ENCODE measurements at regions not wholly inside any gene's neighbourhood (a gene's known extent, or its start where the extent isn't known, plus 50 kb on each side); places are given as distances from the start of the nearest gene placed in this dataset.

DNA sequence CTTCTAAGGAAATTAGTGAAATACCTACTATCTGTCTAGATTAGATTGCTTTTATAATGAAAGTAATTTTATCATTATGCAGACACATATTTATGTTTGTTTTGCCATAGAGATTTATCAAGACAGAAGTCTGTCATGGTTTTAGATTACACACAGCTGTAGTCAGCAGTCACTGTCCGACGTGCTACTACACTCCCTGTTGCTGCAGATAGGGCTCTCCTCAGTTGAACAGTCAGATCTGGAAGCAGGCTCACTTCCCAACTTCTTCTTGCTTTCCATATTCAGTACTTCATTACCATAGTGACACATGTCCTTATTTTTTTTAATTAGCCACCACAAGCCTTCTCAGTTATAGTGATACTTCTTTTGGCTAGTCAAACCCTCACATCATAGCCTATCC is 329.9 kb upstream of the ITGA1 start:
- intact Hi-C loops (cut with DNase I; ENCODE audit: low total_unique reads), result no loop called here
- TF ChIP-seq, protein P1, sequence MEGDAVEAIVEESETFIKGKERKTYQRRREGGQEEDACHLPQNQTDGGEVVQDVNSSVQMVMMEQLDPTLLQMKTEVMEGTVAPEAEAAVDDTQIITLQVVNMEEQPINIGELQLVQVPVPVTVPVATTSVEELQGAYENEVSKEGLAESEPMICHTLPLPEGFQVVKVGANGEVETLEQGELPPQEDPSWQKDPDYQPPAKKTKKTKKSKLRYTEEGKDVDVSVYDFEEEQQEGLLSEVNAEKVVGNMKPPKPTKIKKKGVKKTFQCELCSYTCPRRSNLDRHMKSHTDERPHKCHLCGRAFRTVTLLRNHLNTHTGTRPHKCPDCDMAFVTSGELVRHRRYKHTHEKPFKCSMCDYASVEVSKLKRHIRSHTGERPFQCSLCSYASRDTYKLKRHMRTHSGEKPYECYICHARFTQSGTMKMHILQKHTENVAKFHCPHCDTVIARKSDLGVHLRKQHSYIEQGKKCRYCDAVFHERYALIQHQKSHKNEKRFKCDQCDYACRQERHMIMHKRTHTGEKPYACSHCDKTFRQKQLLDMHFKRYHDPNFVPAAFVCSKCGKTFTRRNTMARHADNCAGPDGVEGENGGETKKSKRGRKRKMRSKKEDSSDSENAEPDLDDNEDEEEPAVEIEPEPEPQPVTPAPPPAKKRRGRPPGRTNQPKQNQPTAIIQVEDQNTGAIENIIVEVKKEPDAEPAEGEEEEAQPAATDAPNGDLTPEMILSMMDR (IDR thresholded peaks at IDR 0.05), result no peak
- TF ChIP-seq POLR2A (IDR thresholded peaks at IDR 0.05), result no peak
- Histone ChIP-seq H3K36me3 (no peaks in the 10 kb centered on the region), H3K27me3 (no peaks in the 10 kb centered on the region), H3K4me1 (no peaks in the 10 kb centered on the region), H3K27ac (no peak overlapping the region), H3K4me3 (no peak overlapping the region), H3K9me3 (no peaks in the 10 kb centered on the region)
- DNase-seq, result no peak

GRCh38 chr5:52466113-52466512 is 321.6 kb upstream of the ITGA1 start:
- Histone ChIP-seq H3K36me3 (no peaks in the 10 kb centered on the region), H3K9me3 (no peaks in the 10 kb centered on the region), H3K4me3 (no peak overlapping the region), H3K27me3 (no peaks in the 10 kb centered on the region), H3K4me1 (no peaks in the 10 kb centered on the region), H3K27ac (no peak overlapping the region)
- intact Hi-C loops (cut with DNase I; ENCODE audit: low total_unique reads), result no loop called here
- TF ChIP-seq POLR2A (IDR thresholded peaks at IDR 0.05), result no peak
- TF ChIP-seq, protein P1 (IDR thresholded peaks at IDR 0.05), result no peak
- no peak for DNase-seq

- H3K4me3 ChIP-seq, result no peak overlapping the region
- H3K27me3 ChIP-seq, result no peaks in the 10 kb centered on the region
- H3K9me3 ChIP-seq, result no peaks in the 10 kb centered on the region
- DNase-seq, result no peak
- no peaks in the 10 kb centered on the region for H3K4me1 ChIP-seq
- H3K36me3 ChIP-seq, result no peaks in the 10 kb centered on the region
- no peak overlapping the region for H3K27ac ChIP-seq
- no peak for TF ChIP-seq POLR2A (IDR thresholded peaks at IDR 0.05)
- TF ChIP-seq, protein P1 (IDR thresholded peaks at IDR 0.05), result no peak
- intact Hi-C loops (cut with DNase I; ENCODE audit: low total_unique reads), result no loop called here
These were observed 320.8 kb upstream of the ITGA1 start for GRCh38 chr5:52466749-52467520.

DNA sequence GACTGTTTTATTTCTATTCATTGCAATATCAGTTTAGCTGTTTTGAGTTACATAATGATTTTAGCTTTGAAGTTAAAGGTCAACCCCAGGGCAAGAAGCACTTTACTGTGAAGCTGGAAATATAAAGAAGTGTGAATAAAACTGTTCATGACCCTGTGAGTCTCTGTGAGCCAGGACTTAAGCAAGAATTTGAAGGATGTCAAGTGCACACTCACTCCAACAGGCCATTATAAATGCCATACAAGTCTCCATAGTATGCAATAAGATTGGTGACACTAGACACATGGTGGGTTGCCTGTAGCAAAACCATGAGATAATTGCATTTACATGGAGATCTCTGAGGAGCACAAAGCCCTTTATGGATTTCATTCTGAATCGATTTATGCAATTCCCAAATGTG is 318.7 kb upstream of the ITGA1 start:
- DNase-seq, result no peak
- no peaks in the 10 kb centered on the region for H3K27me3 ChIP-seq
- H3K4me1 ChIP-seq, result no peaks in the 10 kb centered on the region
- H3K4me3 ChIP-seq, result no peak overlapping the region
- TF ChIP-seq, protein P1 (IDR thresholded peaks at IDR 0.05), result no peak
- no peak for TF ChIP-seq POLR2A (IDR thresholded peaks at IDR 0.05)
- H3K9me3 ChIP-seq, result no peaks in the 10 kb centered on the region
- intact Hi-C loops (cut with DNase I; ENCODE audit: low total_unique reads), result no loop called here
- H3K36me3 ChIP-seq, result no peaks in the 10 kb centered on the region
- H3K27ac ChIP-seq, result no peak overlapping the region

GRCh38 chr5:52469420-52469819 is 318.3 kb upstream of the ITGA1 start:
- Histone ChIP-seq H3K4me1 (no peaks in the 10 kb centered on the region), H3K27ac (no peak overlapping the region), H3K9me3 (no peaks in the 10 kb centered on the region), H3K36me3 (no peaks in the 10 kb centered on the region), H3K27me3 (no peaks in the 10 kb centered on the region), H3K4me3 (no peak overlapping the region)
- intact Hi-C loops (cut with DNase I; ENCODE audit: low total_unique reads), result no loop called here
- no peak for DNase-seq
- TF ChIP-seq, protein P1 (IDR thresholded peaks at IDR 0.05), result no peak
- TF ChIP-seq POLR2A (IDR thresholded peaks at IDR 0.05), result no peak

Measured in uterus (tissue), 3 donors.